OCI-LY3 (cell line): ENCODE measurements at regions not wholly inside any gene's neighbourhood (a gene's known extent, or its start where the extent isn't known, plus 50 kb on each side); places are given as distances from the start of the nearest gene placed in this dataset.

Experiments
- EZH2phosphoT487 ChIP-seq: fragments of 200-600 bp; shearing (Covaris generic); IDR thresholded peaks from 2 replicates; pipeline ENCODE4 v1.6.1; 2018; ENCODE audit warnings: antibody characterized with exemption, mixed run types, low read depth
- TF ChIP-seq, protein P1 (sequence below): fragments of 200-600, 300-600 bp; sonication (generic); IDR thresholded peaks from 2 replicates; pipeline ENCODE4 v1.5.1; 2014; ENCODE audit warnings: antibody characterized with exemption, low read length, low read depth

DNA sequence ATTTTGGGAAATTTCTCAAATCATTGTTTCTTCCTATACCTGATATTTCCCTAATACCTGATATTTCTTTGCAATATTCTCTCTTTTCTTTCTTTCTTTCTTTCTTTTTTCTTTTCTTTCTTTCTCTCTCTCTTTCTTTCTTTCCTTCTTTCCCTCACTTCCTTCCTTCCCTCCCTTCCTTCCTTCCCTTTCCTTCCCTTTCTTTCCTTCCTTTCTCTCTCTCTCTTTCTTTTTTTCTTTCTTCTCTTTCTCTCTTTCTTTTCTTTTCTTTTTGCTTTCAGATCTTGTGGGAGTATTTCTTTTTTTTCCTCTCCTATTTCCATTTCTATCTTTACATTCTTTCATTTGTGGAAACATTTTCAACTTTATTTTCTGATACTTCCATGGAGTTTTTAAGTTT is 76.1 kb upstream of the ANKEF1 start:
- TF ChIP-seq, protein P1, sequence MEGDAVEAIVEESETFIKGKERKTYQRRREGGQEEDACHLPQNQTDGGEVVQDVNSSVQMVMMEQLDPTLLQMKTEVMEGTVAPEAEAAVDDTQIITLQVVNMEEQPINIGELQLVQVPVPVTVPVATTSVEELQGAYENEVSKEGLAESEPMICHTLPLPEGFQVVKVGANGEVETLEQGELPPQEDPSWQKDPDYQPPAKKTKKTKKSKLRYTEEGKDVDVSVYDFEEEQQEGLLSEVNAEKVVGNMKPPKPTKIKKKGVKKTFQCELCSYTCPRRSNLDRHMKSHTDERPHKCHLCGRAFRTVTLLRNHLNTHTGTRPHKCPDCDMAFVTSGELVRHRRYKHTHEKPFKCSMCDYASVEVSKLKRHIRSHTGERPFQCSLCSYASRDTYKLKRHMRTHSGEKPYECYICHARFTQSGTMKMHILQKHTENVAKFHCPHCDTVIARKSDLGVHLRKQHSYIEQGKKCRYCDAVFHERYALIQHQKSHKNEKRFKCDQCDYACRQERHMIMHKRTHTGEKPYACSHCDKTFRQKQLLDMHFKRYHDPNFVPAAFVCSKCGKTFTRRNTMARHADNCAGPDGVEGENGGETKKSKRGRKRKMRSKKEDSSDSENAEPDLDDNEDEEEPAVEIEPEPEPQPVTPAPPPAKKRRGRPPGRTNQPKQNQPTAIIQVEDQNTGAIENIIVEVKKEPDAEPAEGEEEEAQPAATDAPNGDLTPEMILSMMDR = no peak
- TF ChIP-seq EZH2phosphoT487 = no peak
